GM12878 (cell line): ENCODE measurements at regions not wholly inside any gene's neighbourhood (a gene's known extent, or its start where the extent isn't known, plus 50 kb on each side); places are given as distances from the start of the nearest gene placed in this dataset.

Experiments used
- CTCF ChIP-seq, 3 experiments: IDR thresholded peaks in 2 of 3; conservative IDR thresholded peaks in 1 of 3; 2 replicates each; pipeline ENCODE4 v1.5.1; 2011; ENCODE audit warnings: low read depth in 3 of 3, low read length in 3 of 3, mild to moderate bottlenecking in 3 of 3, control low read depth in 2 of 3, moderate library complexity in 2 of 3, inconsistent platforms in 1 of 3, mixed read lengths in 1 of 3; ENCODE audit not compliant: control insufficient read depth in 2 of 3, insufficient read depth in 1 of 3; ENCODE audit errors: extremely low read depth in 1 of 3
- NFIC ChIP-seq: IDR thresholded peaks from 2 replicates; pipeline ENCODE4 v1.6.1; 2012; ENCODE audit warnings: low read depth, mild to moderate bottlenecking, inconsistent platforms, low read length, moderate library complexity
- NFYB ChIP-seq: IDR thresholded peaks from 2 replicates; pipeline ENCODE4 v1.6.1; 2011; ENCODE audit warnings: low read depth, mild to moderate bottlenecking, low read length, improper control_type of control experiment, moderate library complexity; ENCODE audit not compliant: insufficient read depth
- NRF1 ChIP-seq: conservative IDR thresholded peaks from 2 replicates; pipeline ENCODE4 v1.6.1; 2011; ENCODE audit warnings: mild to moderate bottlenecking, low read depth, low read length, improper control_type of control experiment
- USF2 ChIP-seq: IDR thresholded peaks from 2 replicates; pipeline ENCODE4 v1.6.1; 2011; ENCODE audit warnings: low read depth, low read length, improper control_type of control experiment, borderline replicate concordance
- ZNF274 ChIP-seq: IDR thresholded peaks from one replicate; pipeline ENCODE4 v1.8.0; 2011; ENCODE audit not compliant: insufficient read length, insufficient read depth
- TF ChIP-seq, protein P1 (sequence below): IDR thresholded peaks from 2 replicates; pipeline ENCODE4 v1.6.1; 2011; ENCODE audit warnings: mild to moderate bottlenecking, low read depth, low read length, moderate library complexity; ENCODE audit not compliant: insufficient replicate concordance

DNA sequence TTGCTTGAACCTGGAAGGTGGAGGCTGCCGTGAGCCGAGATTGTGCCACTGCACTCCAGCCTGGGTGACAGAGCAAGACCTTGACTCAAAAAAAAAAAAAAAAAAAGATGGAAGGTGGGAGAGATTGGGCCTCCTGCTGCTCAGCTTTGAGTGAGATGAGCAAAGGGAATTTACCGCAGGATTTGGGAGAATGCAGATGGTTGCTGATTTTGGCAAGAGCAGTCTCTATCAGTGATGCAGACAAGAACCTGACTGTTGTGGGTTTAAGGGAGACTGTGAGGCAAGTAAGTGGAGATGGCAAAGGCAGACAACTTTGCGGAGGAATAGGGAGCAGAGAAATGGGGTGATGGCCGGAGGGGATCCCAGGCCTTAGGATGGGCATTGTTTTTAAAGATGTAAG lies 1140.8 kb upstream of the AUTS2 start:
- no peak for TF ChIP-seq USF2
- TF ChIP-seq CTCF (IDR thresholded peaks at IDR 0.05 in 2 of 3, conservative IDR thresholded peaks at IDR 0.05 in 1 of 3; ENCODE audit: control insufficient read depth in 2 of 3, extremely low read depth in 1 of 3, insufficient read depth in 1 of 3, low read depth in 3 of 3, low read length in 3 of 3) = no peak
- no peak for TF ChIP-seq ZNF274
- TF ChIP-seq NFIC = no peak
- TF ChIP-seq NRF1 = no peak
- TF ChIP-seq NFYB = no peak
- TF ChIP-seq, protein P1, sequence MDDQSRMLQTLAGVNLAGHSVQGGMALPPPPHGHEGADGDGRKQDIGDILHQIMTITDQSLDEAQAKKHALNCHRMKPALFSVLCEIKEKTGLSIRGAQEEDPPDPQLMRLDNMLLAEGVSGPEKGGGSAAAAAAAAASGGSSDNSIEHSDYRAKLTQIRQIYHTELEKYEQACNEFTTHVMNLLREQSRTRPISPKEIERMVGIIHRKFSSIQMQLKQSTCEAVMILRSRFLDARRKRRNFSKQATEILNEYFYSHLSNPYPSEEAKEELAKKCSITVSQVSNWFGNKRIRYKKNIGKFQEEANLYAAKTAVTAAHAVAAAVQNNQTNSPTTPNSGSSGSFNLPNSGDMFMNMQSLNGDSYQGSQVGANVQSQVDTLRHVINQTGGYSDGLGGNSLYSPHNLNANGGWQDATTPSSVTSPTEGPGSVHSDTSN = no peak
